T-helper 1 cell treated with Interleukin-12 subunit alpha and Interleukin-12 subunit beta and Interleukin-4 antibody, amounts not matched to agents 30 ng/mL and 1 ng/mL, for 36 hours (primary cell): ENCODE measurements at regions not wholly inside any gene's neighbourhood (a gene's known extent, or its start where the extent isn't known, plus 50 kb on each side); places are given as distances from the start of the nearest gene placed in this dataset.
"Not testable (repeated sequence)": the region's sequence is repeated elsewhere in the genome, so short reads cannot be mapped to it uniquely, and the experiment has no call there.

ENCODE experiments used
- intact Hi-C: fragments of 100-400 bp; cut with micrococcal nuclease; formaldehyde crosslinking; loops from one replicate; pipeline ENCODE4 v1.15.1; 2024

DNA sequence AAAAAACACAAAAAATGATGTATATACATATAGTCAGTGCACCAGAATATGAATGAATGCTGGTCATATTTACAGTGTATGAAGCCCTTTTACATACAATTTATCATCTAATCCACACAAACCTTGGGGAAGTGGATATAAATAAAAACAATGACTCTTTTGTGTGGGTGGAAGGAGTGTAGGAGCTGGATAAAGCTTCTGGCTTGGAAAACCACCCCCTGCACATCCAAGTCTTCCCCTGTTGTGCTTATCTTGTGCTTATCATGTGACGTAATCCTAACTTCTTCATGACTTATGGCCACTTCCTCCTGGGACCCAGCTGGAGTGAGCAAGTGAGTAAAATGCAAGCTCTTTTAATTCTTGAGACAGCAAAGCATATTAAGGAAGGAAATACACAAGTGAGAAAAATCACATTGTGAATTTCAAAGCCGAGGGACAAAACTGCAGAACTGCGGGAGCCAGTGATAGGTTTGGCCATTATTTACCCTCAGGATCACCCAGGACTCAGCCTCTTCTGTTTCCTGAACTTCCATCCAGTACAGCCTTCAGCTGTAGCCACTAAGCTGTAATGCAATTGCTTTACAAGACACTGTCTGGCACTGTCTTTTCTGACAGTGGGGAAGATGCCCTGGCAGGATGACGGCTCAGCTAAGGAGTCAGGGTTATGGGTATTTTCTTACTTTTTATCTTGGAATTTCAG is 104.0 kb upstream of the PPM1J start:
- intact Hi-C loops = no loop called here

DNA sequence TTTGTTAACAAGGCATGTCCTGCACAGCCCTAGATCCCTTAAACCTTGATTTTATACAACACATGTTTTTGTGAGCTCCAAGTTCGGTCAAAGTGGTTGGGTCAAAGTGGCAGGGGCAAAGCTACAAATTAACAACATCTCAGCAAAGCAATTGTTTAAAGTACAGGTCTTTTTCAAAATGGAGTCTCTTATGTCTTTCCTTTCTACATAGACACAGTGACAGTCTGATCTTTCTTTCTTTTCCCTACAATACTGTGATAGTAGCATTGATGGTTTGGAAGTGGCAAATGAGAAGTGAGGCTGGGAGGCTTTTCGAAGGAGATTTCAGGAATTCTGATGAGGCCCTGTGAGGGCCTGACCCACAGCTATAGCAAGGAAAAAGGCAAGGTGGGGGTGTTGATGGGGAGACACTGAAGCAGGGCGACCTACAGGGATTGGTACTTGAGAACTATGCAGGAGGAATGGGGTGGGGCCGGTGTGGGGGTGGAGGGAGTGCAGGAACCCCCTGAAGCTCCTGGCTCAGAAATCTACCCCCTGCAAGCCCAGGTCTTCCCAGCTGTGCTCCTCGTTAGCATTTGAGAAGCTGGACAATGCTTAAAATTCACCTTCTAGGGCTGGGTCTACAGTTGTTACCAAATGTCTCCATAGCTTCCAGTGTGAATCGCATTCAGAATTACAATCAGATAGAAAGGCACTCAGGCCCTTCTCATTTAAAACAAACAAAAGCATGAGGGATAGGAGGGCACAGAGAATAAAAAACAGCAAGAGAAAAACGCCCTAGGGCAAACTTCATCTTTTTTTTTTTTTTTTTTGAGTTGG is 102.6 kb upstream of the PPM1J start:
- intact Hi-C loops = no loop called here

DNA sequence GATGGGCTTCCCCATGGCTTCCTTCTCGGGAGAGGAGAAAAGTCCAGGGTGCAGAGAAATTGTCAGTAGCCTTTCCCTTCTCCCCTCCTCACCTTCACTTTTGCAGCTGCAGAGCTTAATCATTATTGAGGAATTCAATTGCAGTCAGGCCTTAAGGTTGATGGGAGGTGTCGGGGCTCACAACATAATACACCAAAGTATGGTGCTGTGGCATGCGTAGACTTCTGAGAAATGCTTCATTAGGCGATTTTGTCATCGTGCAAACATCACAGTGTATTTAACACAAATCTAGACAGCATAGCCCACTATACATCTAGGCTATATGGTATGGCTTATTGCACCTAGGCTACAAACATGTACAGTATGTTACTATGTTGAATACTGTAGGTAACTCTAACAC is 100.2 kb upstream of the PPM1J start:
- intact Hi-C loops = no loop called here

DNA sequence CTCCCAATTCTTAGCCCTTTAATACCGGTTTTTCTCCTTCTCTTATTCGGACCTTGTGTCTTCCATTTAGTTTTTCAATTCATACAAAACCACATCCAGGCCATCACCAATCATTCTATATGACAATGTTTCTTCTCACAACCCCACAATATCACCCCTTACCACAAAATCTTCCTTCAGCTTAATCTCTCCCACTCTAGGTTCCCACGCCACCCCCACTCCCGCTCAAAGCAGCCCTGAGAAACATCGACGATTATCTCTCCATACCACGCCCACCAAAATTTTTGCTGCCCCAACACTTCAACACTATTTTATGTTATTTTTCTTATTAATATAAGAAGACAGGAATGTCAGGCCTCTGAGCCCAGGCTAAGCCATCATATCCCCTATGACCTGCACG is 99.5 kb upstream of the PPM1J start:
- intact Hi-C loops = not testable (repeated sequence)

DNA sequence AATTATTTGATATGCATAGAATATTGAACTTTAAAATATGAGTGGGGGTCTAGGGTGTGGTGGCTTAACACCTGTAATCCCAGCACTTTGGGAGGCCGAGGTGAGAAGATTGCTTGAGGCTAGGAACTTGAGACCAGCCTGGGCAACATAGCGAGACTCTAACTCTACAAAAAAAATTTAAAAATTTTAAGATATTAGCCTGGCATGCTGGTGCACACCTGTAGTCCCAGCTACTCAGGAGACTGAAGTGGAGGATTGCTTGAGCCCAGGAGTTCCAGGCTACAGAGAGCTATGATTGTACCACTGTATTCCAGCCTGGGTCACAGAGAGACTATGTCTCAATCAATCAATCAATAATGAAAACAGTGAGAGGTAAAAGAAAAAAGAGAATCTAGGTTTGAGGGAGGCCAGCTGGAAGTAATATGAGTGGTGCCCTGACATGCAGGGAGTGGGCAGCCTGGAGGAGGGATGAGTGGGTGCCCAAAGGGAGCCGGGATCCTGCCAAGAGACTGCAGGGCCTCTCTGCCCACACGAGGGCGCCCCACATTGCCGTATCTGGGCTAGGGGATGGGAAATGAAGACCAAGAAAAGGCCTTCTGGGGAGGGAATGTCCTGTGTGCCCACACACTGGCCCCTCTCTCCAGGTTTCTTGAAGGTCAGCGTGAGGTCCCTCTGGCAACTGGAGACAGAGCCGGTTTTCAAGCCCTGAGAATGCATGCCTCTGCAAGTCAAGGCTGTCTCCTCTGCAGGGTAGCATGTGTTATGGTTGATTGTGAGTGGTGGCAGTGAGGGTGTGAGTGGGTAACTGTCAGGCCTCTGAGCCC is 93.9 kb upstream of the PPM1J start:
- intact Hi-C loops = loop anchor here (1.0 to 2.0 kb wide), 5 partner anchors 72 to 264 kb away; partner anchors contain the start of gene LRIG2

DNA sequence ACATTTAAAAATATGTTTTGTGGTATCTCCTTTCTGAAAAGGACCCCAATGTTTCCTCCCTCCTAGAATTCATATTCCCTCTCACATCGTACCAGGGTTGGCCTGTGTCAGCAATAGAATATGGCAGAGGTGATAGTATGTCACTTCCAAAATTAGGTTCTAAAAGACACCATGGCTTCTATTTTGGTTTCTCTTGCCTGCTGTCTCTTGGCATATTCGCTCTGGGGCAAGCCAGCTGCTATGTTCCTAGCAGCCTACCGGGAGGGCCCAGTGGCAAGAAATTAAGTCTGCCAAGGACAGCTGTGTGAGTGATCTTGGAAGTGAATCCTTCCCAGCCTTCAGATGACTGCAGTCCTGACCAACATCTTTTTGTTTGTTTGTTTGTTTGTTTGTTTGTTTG is 92.9 kb upstream of the PPM1J start:
- intact Hi-C loops = loop anchor here (2.0 kb wide), 2 partner anchors 147 to 265 kb away; partner anchors contain the start of gene LRIG2

DNA sequence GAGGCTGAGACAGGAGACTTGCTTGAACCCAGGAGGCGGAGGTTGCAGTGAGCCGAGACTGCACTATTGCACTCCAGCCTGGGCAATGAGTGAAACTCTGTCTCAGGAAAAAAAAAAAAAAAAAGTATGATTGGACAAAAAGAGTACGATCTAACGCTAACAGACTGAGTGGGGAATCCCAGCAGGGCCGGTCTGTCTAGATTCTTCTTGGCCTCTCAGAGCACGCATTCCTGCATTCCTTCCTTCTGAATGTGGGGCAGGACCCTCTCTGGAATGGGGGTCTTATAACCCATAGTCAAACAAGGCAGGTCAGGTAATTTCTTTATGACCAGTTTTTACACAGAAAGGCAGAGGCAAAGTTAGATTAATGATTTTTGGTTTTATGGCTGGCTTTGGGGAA is 92.0 kb upstream of the PPM1J start:
- intact Hi-C loops = no loop called here

DNA sequence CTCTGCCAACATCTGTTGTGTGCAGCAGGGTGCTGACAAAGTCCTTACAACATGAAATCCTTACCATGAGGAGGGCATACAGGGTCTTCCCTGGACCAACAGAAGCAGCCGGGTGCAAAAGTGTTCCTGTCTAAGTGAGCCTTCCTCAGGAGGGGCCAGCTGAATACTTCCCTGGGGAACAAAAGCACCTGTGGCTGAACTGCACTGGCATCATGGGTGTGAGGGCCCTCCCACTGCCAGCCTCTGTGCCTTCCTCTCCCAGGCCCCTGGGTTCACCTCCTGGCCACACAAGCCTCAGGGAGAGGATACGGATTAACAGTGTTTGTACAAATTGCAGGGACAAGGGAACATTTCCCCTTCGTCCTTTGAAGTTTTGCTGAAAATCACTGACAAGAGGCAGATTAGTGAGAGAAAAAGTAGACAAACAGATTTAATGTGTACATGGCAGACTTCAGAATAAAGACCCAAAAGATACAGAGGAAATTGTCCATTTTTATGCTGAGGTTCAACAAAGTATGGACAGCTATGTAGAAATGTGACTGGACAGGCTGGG is 91.0 kb upstream of the PPM1J start:
- intact Hi-C loops = no loop called here

DNA sequence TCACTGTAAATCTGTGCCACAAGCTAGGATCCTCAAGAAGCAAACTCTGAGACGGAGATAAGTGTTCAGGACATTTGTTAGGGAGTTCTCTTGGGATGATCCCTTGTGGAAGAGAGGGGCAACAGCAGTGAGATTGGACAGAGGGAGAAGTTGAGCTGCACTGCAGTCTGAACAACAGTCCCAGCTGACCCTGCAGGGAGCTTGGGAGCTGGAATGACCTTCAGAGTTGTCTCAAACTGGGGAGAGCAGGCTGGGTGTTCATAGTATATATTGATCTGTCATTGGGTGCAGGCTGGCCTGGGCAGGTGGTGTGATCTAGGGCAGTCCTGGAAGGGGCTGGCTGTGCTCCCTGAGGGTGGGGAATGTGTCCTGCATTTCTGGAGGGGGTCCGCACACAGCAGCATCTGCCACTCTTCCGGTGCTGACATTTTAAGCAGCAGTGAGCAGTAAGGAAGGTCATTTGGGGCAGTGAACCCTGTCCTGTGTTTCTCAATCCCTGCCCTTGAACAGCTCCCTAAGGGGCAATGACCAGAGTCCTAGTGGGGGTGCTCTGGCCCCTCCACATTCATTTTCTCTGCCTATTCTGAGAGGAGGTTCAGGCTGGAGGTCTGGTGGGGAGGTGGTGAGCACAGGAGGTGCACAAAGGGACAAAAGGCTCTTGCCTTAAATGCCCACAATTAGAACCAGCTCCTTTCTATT is 90.2 kb upstream of the PPM1J start:
- intact Hi-C loops = loop anchor here (2.0 kb wide), 1 partner anchor 415 kb away; no protein-coding TSS in a partner anchor

DNA sequence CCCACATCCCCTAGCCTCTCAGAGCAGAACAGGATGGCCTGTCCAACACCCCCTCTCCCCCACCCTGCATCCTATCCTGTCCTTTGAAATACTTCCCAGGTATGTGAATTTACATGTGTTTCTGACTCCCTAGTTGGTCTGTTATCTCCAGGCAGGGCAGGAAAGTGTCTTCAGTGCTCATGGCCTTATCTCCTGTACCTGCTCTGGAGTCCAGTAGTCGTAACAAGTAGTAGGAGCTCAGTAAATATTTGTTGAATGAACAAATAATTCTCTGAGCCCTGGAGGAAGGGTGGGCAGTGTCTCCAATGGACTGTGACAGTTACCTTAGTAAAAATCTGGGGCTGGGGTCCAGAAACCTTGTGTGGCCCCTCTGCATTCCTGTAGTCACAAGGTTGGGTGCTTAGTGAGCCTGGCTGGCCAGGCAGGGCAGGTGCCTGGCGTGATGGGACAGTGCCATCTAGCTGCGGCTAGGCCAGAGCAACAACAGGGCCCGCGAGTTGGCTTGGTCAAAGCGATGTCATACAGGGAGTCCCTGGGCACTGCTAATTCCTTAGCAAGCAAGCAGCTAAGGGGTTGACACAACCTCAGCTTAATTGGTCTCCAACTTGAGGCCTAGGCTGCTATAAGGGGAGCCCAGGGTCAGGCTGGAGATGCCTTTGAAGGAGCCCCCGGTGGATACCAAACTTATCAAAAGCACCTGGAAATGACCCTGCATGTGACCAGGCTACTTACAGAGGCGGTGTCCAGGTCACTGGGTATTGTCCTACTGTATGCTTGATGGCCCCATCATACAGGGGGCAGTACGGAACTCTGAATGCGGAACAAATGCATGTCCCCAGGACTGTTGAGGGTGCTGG is 89.0 kb upstream of the PPM1J start:
- intact Hi-C loops = loop anchor here (1.0 to 2.0 kb wide), 2 partner anchors 88 to 413 kb away; no protein-coding TSS in a partner anchor

DNA sequence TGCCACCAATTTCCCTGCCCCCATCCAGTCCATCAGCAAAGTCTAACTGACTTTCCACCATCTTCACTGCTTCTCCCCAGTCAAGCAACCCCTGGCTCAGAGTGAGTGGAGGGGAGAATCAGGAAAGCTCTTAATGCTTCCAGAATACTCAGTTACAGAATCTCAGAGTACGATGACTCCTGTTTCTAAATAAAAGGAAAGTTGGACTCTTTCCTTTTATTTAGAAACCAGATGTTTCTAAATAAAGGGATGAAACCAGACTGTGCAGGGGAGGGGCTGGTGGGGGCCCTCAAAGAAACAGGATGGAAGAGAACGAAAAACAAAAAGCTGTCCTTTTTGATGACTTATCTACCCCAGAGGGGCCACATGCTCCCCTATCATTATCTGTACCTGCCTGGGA is 85.2 kb upstream of the PPM1J start:
- intact Hi-C loops = no loop called here

DNA sequence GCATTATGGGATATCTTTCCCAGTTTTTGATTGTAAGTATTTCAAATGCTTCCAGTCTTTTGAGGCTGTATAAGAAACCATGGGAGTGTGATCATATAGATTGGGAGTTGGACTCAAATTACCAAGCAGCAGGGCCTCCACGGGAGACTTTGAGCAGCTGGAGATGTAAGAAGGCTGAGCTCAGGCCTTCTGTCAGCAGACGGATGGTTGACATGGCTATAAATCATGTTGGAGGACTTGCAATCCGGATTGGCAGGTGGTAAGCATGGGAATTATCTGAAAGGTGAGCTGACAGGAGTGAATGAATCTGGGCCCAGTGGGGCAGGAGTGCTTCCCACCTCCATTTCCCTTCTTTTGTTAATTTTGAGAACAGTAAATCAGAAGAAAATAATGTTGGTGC is 83.2 kb upstream of the PPM1J start:
- intact Hi-C loops = no loop called here

DNA sequence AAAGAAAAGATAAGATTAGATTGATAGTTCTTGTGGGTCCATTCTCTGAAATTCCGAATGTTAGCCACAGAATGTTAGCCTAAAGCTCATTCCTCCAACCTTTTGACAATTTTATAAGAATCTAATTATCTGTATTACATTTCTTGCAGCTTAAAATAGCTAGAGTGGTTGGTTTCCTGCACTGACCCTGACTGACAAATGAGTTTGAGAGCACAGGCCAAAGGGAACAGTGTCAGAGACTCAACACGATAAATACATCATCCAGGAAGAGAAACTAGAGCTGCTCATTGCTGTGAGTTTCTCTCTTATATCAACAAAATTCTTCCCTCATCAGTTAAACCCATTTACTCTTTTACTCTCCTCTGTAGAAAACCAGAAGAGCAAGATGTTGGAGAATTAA is 82.1 kb upstream of the PPM1J start:
- intact Hi-C loops = no loop called here

DNA sequence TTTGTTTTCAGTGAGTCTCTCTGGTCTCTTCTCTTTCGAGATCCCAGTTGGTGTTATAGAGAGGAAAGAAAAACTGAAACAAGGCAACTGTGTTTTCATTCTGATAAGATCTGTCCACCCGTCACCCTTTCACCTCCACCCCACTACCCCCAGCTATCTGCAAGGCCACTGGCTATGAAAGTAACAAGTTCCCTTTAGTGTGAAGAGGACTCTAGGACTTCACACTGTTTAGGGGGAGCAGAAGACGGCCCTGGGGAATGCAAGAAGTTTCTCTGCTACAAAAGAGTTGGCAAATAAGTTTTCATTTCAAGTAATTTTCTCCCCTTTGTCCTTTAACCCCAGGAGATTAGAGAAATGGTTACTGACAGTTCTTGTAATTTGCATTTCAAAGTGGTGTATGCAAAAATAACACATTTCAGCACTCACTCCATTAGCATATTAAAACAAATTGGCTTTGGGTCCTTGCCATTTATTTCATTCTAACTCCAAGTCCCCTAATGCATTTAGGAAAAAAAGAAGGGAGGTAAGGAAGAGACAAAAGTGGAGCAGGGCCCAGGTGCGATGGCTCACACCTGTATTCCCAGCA is 79.6 kb upstream of the PPM1J start:
- intact Hi-C loops = no loop called here

DNA sequence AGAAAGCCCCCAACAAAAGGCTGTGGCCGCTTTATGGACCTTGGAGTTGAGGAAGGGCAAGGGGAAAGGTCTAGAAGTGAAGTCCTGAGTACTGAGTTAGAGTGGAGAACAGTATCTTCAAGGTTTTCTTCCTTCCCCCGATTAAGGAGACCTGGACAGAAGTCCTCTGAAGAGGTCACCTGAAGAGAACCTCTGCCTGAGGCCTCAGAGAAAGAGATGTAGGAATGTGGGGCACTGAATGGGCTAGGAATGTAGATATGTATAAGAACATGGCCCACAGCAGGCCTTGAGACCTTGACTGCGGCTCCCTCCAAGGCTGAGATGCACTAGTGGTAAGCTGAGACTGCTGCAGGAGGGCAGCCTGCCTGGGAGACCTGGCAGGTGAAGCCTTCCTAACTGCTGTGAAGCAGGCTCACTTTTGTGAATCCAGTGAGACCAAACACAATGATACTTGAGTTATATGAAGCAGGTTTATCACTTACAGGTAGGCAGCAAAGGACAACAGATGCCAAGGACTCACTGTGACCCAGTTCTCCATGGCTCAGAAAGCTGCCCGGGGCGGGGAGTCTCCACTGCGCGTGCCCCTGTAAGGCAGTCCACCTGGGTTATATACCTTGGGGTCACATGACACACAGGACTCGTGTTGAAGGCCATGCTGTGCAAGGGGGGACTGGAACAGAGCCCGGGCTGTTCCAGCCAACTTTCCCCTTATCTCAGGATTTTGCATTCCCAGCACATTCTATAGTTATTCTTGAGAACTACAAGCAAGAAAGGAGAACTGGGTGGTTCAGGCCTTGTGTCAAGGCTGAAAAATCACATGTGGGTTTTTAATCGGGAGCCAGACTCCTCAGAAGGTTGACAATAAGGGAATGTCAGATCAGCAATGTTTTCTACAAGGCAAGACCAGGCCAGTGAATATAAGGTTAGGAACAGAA is 78.8 kb upstream of the PPM1J start:
- intact Hi-C loops = no loop called here

DNA sequence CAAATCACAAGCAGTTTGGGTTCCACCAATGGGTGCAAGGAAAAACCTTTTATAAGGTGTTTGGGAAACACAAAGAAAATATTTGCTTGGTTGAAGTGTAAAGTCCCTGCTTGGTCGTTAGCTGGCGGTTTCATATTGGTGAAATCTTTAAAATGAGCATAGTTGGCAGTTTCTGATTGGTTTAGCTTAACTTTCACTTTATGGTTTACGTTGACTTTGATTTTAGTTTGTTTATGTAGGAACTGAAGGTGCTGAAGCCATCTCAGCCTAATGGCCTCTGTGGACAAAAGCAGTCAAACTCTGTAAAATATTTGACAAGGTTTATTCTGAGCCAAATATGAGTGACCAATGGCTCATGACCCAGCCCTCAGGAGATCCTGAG is 76.6 kb upstream of the PPM1J start:
- intact Hi-C loops = no loop called here

DNA sequence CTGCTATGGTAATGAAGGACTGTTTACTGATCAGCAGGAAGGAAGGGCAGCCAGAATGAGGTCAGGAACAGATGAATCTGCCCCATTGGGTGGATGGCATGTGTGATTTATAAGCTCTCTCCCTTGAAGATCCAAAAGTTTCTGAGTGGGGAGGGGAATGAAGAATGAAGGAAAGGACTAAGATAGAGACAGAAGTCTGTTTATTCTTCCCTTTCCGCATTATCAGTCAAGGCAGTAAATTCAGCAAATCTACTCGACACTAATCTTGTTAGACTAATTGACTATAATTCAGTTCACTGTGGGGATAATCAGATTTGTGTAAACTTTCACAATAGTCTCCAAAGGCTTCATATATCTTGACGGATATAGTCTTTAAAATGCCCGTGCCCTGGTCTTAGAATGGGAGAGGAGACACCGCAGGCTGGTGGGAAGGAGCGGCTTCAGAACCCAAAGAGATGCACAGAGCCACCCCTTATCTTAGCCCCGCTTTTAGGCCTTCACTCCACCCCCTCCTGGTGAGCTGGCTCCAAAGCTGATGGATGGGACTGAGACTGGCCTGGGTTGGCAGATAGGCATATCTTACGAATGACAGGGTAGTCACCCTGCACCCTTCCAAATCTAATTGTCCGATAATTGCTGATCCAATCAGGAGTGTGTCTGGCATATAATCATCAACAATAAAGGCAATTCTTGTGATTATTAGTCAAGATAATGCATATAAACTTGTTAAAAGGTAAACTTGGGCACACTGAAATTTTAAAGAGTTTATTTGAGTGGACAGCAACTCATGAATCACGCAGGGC is 76.0 kb upstream of the PPM1J start:
- intact Hi-C loops = no loop called here

DNA sequence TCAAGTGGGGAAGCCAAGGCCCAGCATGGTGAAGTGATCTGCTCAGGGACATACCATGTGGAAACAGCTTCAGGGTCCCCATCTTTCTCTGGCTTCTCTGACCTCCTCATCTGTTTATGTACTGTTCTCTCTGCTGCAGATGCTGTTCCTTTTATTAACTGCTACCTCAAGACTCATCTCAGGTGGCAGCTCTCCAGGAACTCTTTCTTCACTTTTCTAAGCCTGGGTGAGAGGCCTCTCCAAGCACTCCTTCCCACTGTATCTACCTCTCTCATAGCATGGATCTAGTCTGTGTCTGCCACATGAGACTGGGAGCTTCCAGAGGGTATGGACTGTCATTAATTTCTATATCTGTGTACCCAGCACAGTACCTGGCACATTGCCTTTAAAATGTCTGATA is 73.4 kb upstream of the PPM1J start:
- intact Hi-C loops = no loop called here
